Lung (tissue), 11 donors: ENCODE measurements at regions not wholly inside any gene's neighbourhood (a gene's known extent, or its start where the extent isn't known, plus 50 kb on each side); places are given as distances from the start of the nearest gene placed in this dataset.

Experiments used
- ATAC-seq: fragments of 200-7000 bp; cut with Tn5 transposase; one replicate; pipeline ENCODE4 v1.9.1; 2020; ENCODE audit warnings: moderate number of reproducible peaks; ENCODE audit not compliant: insufficient read depth, low FRiP score
- DNase-seq, 3 donors: peaks; one replicate each; pipeline ENCODE4 v3.0.0-alpha.2; 2013 to 2017
- H3K27ac ChIP-seq, 2 donors: one replicate each; pipeline ENCODE4 v1.5.1; 2013; ENCODE audit warnings: mild to moderate bottlenecking in 2 of 2, moderate library complexity in 2 of 2, control low read depth in 1 of 2, inconsistent platforms in 1 of 2, low read depth in 1 of 2, low read length in 1 of 2
- H3K27me3 ChIP-seq, 3 donors: one replicate each; pipeline ENCODE4 v1.5.1; 2013; ENCODE audit warnings: low read length in 2 of 3; ENCODE audit not compliant: control insufficient read depth in 3 of 3, insufficient read depth in 3 of 3
- H3K36me3 ChIP-seq, 4 donors: one replicate each; pipeline ENCODE4 v1.5.1; 2013; ENCODE audit warnings: low read length in 4 of 4, mild to moderate bottlenecking in 1 of 4, moderate library complexity in 1 of 4; ENCODE audit not compliant: control insufficient read depth in 4 of 4, insufficient read depth in 4 of 4
- H3K4me1 ChIP-seq, 5 donors: one replicate each; pipeline ENCODE4 v1.5.1; 2013; ENCODE audit warnings: low read length in 5 of 5, mild to moderate bottlenecking in 2 of 5, moderate library complexity in 1 of 5; ENCODE audit not compliant: control insufficient read depth in 5 of 5, insufficient read depth in 5 of 5
- H3K4me3 ChIP-seq: one replicate; pipeline ENCODE4 v1.5.1; 2013; ENCODE audit warnings: mild to moderate bottlenecking, control low read depth, moderate library complexity
- H3K9ac ChIP-seq, 2 donors: one replicate each; pipeline ENCODE4 v1.5.1; 2013; ENCODE audit warnings: low read length in 2 of 2, control low read depth in 1 of 2; ENCODE audit not compliant: insufficient read depth in 1 of 2
- H3K9me3 ChIP-seq, 4 donors: one replicate each; pipeline ENCODE4 v1.5.1; 2013; ENCODE audit warnings: low read length in 3 of 4, mild to moderate bottlenecking in 1 of 4, moderate library complexity in 1 of 4; ENCODE audit not compliant: control insufficient read depth in 4 of 4, insufficient read depth in 3 of 4
- WGBS, 2 donors: extraction: QIAGEN DNeasy Blood & Tissue Kit; methylation state at CpG; one replicate each; pipeline ENCODE4 v1.1.7; 2013; 5-methylcytosine and 5-hydroxymethylcytosine counted together
- TF ChIP-seq, protein P1 (sequence below): IDR thresholded peaks from 2 replicates; pipeline ENCODE4 v1.5.1; 2012; ENCODE audit warnings: mild to moderate bottlenecking; ENCODE audit errors: control extremely low read depth, extremely low read depth
- donor health status: control.
- donor health status: control.
- donor health status: Bipolar disorder and iron deficiency.
- donor health status: healthy.
- donor health status: DM: yes; HTN: yes; CAD: no.

DNA sequence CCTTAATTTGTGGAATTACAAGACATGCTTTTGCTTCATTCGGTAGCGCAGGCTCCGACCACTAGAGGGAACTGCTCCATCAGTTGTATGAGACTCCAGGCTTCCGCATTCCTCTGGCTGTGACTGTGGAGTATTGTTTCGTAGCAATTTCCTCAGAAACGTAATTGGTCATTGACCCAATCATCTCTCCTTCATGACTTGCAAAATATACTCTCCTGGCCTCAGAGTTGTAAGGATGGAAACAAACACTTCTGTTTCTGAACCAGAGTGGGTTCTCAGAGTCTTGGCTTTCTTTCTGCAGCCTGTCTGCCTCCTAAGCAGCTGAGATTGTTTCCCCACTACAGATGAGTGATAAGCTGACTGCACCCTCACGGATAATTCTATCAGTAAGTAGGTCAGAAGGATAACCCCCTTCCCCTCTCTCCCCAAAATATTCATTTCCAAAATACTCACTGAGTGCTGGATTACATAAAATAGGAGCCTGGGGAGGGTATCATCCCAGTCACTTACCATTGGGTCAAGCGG lies 146.8 kb upstream of the ZC3H12C start:
- no peaks in the 10 kb centered on the region for H3K36me3 ChIP-seq
- no peak overlapping the region for H3K4me3 ChIP-seq
- peak overlapping the region in 1 of 2 donors; percentile 91 for H3K27ac ChIP-seq
- peaks cover 0 to 5% (median 0%) of the 10 kb centered on the region in 5 donors for H3K4me1 ChIP-seq
- no peaks in the 10 kb centered on the region for H3K27me3 ChIP-seq
- WGBS, 2 donors: 10 to 11% methylated on average over 8 of the region's 8 CpGs
- peak; percentile 95 for ATAC-seq
- H3K9ac ChIP-seq: peak overlapping the region in 1 of 2 donors; percentile 50
- TF ChIP-seq, protein P1, sequence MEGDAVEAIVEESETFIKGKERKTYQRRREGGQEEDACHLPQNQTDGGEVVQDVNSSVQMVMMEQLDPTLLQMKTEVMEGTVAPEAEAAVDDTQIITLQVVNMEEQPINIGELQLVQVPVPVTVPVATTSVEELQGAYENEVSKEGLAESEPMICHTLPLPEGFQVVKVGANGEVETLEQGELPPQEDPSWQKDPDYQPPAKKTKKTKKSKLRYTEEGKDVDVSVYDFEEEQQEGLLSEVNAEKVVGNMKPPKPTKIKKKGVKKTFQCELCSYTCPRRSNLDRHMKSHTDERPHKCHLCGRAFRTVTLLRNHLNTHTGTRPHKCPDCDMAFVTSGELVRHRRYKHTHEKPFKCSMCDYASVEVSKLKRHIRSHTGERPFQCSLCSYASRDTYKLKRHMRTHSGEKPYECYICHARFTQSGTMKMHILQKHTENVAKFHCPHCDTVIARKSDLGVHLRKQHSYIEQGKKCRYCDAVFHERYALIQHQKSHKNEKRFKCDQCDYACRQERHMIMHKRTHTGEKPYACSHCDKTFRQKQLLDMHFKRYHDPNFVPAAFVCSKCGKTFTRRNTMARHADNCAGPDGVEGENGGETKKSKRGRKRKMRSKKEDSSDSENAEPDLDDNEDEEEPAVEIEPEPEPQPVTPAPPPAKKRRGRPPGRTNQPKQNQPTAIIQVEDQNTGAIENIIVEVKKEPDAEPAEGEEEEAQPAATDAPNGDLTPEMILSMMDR: peak; percentile 90
- peak; percentile 89 to 95 (median 92) for DNase-seq
- no peaks in the 10 kb centered on the region for H3K9me3 ChIP-seq

GRCh38 chr11:109954534-109954933 lies 138.7 kb upstream of the ZC3H12C start:
- ATAC-seq (no peak), DNase-seq (no peak)
- TF ChIP-seq, protein P1: no peak
- no peaks in the 10 kb centered on the region for H3K27me3 ChIP-seq
- H3K36me3 ChIP-seq: no peaks in the 10 kb centered on the region
- no peak overlapping the region for H3K9ac ChIP-seq
- 90 to 94% methylated on average over 2 of the region's 2 CpGs for WGBS, 2 donors
- no peaks in the 10 kb centered on the region for H3K4me1 ChIP-seq
- H3K27ac ChIP-seq: no peak overlapping the region
- no peak overlapping the region for H3K4me3 ChIP-seq
- no peaks in the 10 kb centered on the region for H3K9me3 ChIP-seq

DNA sequence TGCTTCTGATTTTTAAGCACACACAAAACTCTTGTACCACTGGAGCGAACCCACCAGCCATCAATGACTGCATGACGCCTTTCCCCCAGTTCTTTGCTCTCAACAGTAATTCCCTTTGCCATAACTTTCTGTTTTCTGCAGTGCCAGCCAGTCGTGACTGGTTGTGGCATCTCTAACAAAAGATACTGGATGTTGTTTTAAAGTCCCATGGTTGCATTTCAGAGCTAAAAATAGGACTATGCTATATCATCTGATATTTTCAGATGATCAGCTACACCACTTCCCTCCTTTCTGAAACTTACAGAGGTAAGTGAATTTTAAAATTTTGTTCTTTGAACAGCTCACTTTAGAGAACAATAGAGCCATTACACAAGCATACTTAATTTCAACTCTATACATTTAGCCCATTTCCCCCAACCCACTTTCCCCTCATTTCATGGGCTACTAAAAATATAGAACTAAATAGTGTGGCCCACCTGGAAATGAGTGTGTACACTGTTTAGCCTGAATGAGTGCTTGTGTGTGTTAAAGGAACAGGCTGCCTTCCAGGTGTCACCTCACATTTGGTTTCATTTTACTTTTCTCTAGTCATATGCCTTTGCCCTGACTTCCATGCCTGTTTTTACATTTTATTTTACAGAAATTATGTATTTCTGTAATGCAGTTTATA lies 136.9 kb upstream of the ZC3H12C start:
- no peak overlapping the region for H3K27ac ChIP-seq
- H3K4me3 ChIP-seq: no peak overlapping the region
- ATAC-seq (no peak), DNase-seq (no peak)
- TF ChIP-seq, protein P1: no peak
- no peaks in the 10 kb centered on the region for H3K27me3 ChIP-seq
- no peaks in the 10 kb centered on the region for H3K36me3 ChIP-seq
- no peak overlapping the region for H3K9ac ChIP-seq
- 81% methylated on average over 3 of the region's 3 CpGs for WGBS, 2 donors
- no peaks in the 10 kb centered on the region for H3K9me3 ChIP-seq
- peaks cover 0 to 2% (median 0%) of the 10 kb centered on the region in 5 donors for H3K4me1 ChIP-seq
